Endothelial cell of umbilical vein (primary cell): ENCODE measurements at regions not wholly inside any gene's neighbourhood (a gene's known extent, or its start where the extent isn't known, plus 50 kb on each side); places are given as distances from the start of the nearest gene placed in this dataset.

ENCODE experiments used
- BruUV-seq: library from RNA; stranded (reverse); fragments of 400-500 nt; replicated peaks from 2 replicates; lab custom pipeline; 2021; lab: Mats Ljungman, UMichigan
- CTCF ChIA-PET: fragments of 300-600, 350-600 bp; sonication (Branson Sonifier 250); formaldehyde crosslinking; loops from one replicate; lab custom pipeline; 2021; ENCODE audit warnings: antibody characterized with exemption, inconsistent platforms; lab: Charles Lee
- POLR2A ChIA-PET: fragments of 300-600, 350-600 bp; sonication (Branson Sonifier 250); formaldehyde crosslinking; loops from one replicate; lab custom pipeline; 2021; ENCODE audit warnings: antibody characterized with exemption, inconsistent platforms; lab: Charles Lee
- DNase-seq: peaks from one replicate; pipeline ENCODE4 v3.0.0-alpha.2; 2011; ENCODE audit warnings: low read depth, low spot score
- FAIRE-seq: peaks from 2 replicates; lab custom pipeline; 2011; peaks lifted over from hg19 to GRCh38; lab: Jason Lieb, UNC
- H2AFZ ChIP-seq: 2 replicates; pipeline ENCODE4 v1.6.0; 2012; ENCODE audit warnings: low read depth, low read length, control low read depth, inconsistent platforms
- H3K27ac ChIP-seq: 2 replicates; pipeline ENCODE4 v1.5.1; 2011; ENCODE audit warnings: low read depth, mild to moderate bottlenecking, control low read depth, low read length, moderate library complexity; ENCODE audit not compliant: insufficient read depth
- H3K27me3 ChIP-seq, 2 experiments: 2 replicates each; pipeline versions ENCODE4 v1.6.0 to v1.6.1; 2011; ENCODE audit warnings: low read length in 2 of 2, mixed read lengths in 1 of 2; ENCODE audit not compliant: control insufficient read depth in 2 of 2, insufficient read depth in 2 of 2
- H3K36me3 ChIP-seq, 2 experiments: 2 replicates in 1 of 2; 3 replicates in 1 of 2; pipeline ENCODE4 v1.5.1; 2011; ENCODE audit warnings: low read length in 2 of 2, mild to moderate bottlenecking in 1 of 2, moderate library complexity in 1 of 2; ENCODE audit not compliant: control insufficient read depth in 2 of 2, insufficient read depth in 2 of 2; ENCODE audit errors: extremely low read depth in 1 of 2
- H3K4me1 ChIP-seq: 3 replicates; pipeline ENCODE4 v1.5.1; 2011; ENCODE audit warnings: mild to moderate bottlenecking, low read length; ENCODE audit not compliant: control insufficient read depth, insufficient read depth; ENCODE audit errors: extremely low read depth
- H3K4me2 ChIP-seq: 2 replicates; pipeline ENCODE4 v1.6.1; 2011; ENCODE audit warnings: low read length, control low read depth, mixed read lengths; ENCODE audit not compliant: insufficient read depth
- H3K4me3 ChIP-seq, 3 experiments: fragments of 200-600 bp in 1 of 3; sonication (generic), shearing (Covaris generic) in 1 of 3; replicated peaks in 1 of 3; 2 replicates each; pipeline ENCODE4 v1.5.1; 2011 to 2016; ENCODE audit warnings: control low read depth in 3 of 3, low read length in 3 of 3, mild to moderate bottlenecking in 2 of 3, inconsistent platforms in 1 of 3, low read depth in 1 of 3, moderate library complexity in 1 of 3; ENCODE audit not compliant: insufficient read depth in 1 of 3
- H3K79me2 ChIP-seq: 2 replicates; pipeline ENCODE4 v1.6.0; 2012; ENCODE audit warnings: low read length, inconsistent platforms; ENCODE audit not compliant: control insufficient read depth, insufficient read depth
- H3K9ac ChIP-seq: replicated peaks from 2 replicates; pipeline ENCODE3; 2011; ENCODE audit warnings: low read length, control low read depth; ENCODE audit not compliant: insufficient read depth; ENCODE audit errors: extremely low read depth
- H3K9me1 ChIP-seq: replicated peaks from 3 replicates; pipeline ENCODE4 v1.6.0; 2011; ENCODE audit warnings: mild to moderate bottlenecking, low read length; ENCODE audit not compliant: control insufficient read depth, insufficient read depth; ENCODE audit errors: extremely low read depth
- H3K9me3 ChIP-seq: replicated peaks from 2 replicates; pipeline ENCODE4 v1.5.1; 2012; ENCODE audit warnings: low read length, inconsistent platforms; ENCODE audit not compliant: control insufficient read depth, insufficient read depth
- H4K20me1 ChIP-seq: replicated peaks from 2 replicates; pipeline ENCODE3; 2011; ENCODE audit warnings: mild to moderate bottlenecking, low read length; ENCODE audit not compliant: control insufficient read depth, insufficient read depth; ENCODE audit errors: extremely low read depth
- EZH2 ChIP-seq: IDR thresholded peaks from 2 replicates; pipeline ENCODE4 v1.6.1; 2012; ENCODE audit warnings: borderline replicate concordance, low read depth, mild to moderate bottlenecking, moderate library complexity, low read length, inconsistent platforms; ENCODE audit not compliant: severe bottlenecking
- FOS ChIP-seq: IDR thresholded peaks from 2 replicates; pipeline ENCODE4 v1.6.1; 2011; ENCODE audit warnings: mild to moderate bottlenecking, low read length, moderate library complexity, borderline replicate concordance; ENCODE audit not compliant: insufficient read depth
- GATA2 ChIP-seq: IDR thresholded peaks from 2 replicates; pipeline ENCODE4 v1.7.0; 2011; ENCODE audit warnings: low read depth, mild to moderate bottlenecking, moderate library complexity, mixed read lengths, low read length; ENCODE audit not compliant: insufficient read length, insufficient read depth
- JUN ChIP-seq: IDR thresholded peaks from 2 replicates; pipeline ENCODE4 v1.6.1; 2011; ENCODE audit warnings: borderline replicate concordance, low read depth; ENCODE audit not compliant: insufficient read length, insufficient read depth
- MYC ChIP-seq: IDR thresholded peaks from one replicate; pipeline ENCODE4 v1.6.1; 2011; ENCODE audit warnings: mild to moderate bottlenecking, low read depth, low read length
- POLR2A ChIP-seq: IDR thresholded peaks from 2 replicates; pipeline ENCODE4 v1.6.1; 2012; ENCODE audit warnings: low read depth, mild to moderate bottlenecking, control low read depth, low read length
- POLR2AphosphoS5 ChIP-seq: IDR thresholded peaks from 2 replicates; pipeline ENCODE4 v1.6.1; 2012; ENCODE audit warnings: low read depth, mild to moderate bottlenecking, control low read depth, low read length, moderate library complexity; ENCODE audit not compliant: insufficient read depth
- dilution Hi-C: fragments of 300-500 bp; cut with MboI; formaldehyde crosslinking; loops from one replicate; pipeline ENCODE4 v1.15.0; 2019; ENCODE audit warnings: low sequenced_read_pairs; ENCODE audit not compliant: extremely low pct_ligation_motif_present
- intact Hi-C: fragments of 100-400 bp; cut with micrococcal nuclease; formaldehyde crosslinking; loops from one replicate; pipeline ENCODE4 v1.10.0; 2022
- TF ChIP-seq, protein P1 (sequence below), 2 donors: IDR thresholded peaks; 1 replicate in 1 of 2; 2 replicates in 1 of 2; pipeline ENCODE4 v1.5.1; 2011; ENCODE audit warnings: low read length in 2 of 2, mild to moderate bottlenecking in 2 of 2, moderate library complexity in 2 of 2, control low read depth in 1 of 2, inconsistent platforms in 1 of 2, low read depth in 1 of 2; ENCODE audit not compliant: insufficient read depth in 1 of 2; ENCODE audit errors: extremely low read depth in 1 of 2
- TF ChIP-seq, protein P2 (sequence below): IDR thresholded peaks from 2 replicates; pipeline ENCODE4 v1.6.1; 2011; ENCODE audit not compliant: insufficient read depth, insufficient read length

DNA sequence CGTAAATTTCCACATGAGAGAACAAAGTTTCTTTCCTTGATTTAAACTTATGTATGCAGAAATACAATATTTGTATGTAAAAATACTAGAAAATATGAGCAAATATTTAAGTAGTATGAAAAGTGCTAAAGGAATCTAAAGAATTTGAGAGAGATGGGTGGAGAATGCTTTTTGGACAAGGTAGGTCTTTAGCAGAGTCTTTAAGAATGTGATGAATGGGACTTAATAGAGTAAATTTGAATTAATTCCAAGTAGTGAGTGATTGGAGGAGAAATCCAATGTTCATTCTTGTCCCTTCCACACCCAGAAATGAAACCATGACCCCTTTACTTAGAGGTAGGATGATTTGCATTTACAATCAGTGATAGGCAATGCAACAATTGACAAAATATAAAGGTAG is 570.9 kb upstream of the ZFP42 start:
- Histone ChIP-seq H3K4me1 (no peaks in the 10 kb centered on the region), H3K79me2 (no peaks in the 10 kb centered on the region), H3K36me3 (no peaks in the 10 kb centered on the region), H3K27ac (no peak overlapping the region), H3K9me3 (no peaks in the 10 kb centered on the region), H3K4me2 (no peak overlapping the region), H3K9me1 (no peaks in the 10 kb centered on the region), H3K27me3 (no peaks in the 10 kb centered on the region), H3K9ac (no peak overlapping the region), H4K20me1 (no peaks in the 10 kb centered on the region), H3K4me3 (no peak overlapping the region), H2AFZ (no peak overlapping the region)
- intact Hi-C loops (no loop called here), dilution Hi-C loops (no loop called here)
- ChIA-PET POLR2A (no interaction called here), CTCF (no interaction called here)
- BruUV-seq, result no TSS peak
- no peak for TF ChIP-seq JUN
- TF ChIP-seq POLR2A, result no peak
- TF ChIP-seq GATA2, result no peak
- no peak for TF ChIP-seq EZH2
- TF ChIP-seq POLR2AphosphoS5, result no peak
- TF ChIP-seq, protein P1, sequence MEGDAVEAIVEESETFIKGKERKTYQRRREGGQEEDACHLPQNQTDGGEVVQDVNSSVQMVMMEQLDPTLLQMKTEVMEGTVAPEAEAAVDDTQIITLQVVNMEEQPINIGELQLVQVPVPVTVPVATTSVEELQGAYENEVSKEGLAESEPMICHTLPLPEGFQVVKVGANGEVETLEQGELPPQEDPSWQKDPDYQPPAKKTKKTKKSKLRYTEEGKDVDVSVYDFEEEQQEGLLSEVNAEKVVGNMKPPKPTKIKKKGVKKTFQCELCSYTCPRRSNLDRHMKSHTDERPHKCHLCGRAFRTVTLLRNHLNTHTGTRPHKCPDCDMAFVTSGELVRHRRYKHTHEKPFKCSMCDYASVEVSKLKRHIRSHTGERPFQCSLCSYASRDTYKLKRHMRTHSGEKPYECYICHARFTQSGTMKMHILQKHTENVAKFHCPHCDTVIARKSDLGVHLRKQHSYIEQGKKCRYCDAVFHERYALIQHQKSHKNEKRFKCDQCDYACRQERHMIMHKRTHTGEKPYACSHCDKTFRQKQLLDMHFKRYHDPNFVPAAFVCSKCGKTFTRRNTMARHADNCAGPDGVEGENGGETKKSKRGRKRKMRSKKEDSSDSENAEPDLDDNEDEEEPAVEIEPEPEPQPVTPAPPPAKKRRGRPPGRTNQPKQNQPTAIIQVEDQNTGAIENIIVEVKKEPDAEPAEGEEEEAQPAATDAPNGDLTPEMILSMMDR (IDR thresholded peaks at IDR 0.05; ENCODE audit: extremely low read depth in 1 of 2, insufficient read depth in 1 of 2, low read depth in 1 of 2, low read length in 2 of 2), result no peak
- TF ChIP-seq, protein P2, sequence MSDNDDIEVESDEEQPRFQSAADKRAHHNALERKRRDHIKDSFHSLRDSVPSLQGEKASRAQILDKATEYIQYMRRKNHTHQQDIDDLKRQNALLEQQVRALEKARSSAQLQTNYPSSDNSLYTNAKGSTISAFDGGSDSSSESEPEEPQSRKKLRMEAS, result no peak
- no peak for TF ChIP-seq MYC
- TF ChIP-seq FOS, result no peak
- DNase-seq (no peak), FAIRE-seq (no peak)
